ENCODE measurements at regions not wholly inside any gene's neighbourhood (a gene's known extent, or its start where the extent isn't known, plus 50 kb on each side); places are given as distances from the start of the nearest gene placed in this dataset.

DNA sequence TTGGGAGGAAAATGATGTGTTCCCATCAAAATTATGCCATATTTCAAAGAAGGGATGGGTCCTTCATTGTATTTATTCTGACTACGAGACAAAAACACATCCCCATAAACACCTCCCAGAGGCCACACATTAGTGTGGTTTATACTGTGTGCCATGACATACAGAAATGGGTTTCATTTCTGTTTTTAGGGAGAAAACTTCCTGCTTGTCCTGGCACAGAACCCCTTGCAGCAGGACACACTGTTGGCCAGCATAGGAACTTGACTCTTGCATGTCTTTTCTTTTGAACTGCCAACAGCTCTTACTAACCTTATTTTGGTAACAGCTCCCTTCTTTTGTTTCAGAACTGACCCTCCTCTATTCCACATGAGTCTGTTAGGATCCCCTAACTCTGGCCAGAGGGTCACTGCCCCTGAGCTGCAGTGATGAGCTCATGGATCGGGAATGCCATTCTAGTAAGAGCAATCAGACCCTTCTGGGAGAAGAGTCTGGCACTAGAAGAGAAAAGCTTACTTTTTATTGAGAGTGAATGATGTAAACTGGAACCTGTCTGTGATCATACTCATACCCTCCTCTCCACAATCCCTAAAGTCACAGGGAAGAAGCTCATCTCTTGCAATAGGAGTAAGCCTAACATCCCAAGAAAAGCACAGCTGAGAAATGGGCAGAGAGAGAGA, 86.4 kb downstream of the SMIM20 start:
- TF ChIP-seq FOS (IDR thresholded peaks at IDR 0.05; ENCODE audit: borderline replicate concordance, extremely low read depth, insufficient read length), result no peak
- TF ChIP-seq, protein P1, sequence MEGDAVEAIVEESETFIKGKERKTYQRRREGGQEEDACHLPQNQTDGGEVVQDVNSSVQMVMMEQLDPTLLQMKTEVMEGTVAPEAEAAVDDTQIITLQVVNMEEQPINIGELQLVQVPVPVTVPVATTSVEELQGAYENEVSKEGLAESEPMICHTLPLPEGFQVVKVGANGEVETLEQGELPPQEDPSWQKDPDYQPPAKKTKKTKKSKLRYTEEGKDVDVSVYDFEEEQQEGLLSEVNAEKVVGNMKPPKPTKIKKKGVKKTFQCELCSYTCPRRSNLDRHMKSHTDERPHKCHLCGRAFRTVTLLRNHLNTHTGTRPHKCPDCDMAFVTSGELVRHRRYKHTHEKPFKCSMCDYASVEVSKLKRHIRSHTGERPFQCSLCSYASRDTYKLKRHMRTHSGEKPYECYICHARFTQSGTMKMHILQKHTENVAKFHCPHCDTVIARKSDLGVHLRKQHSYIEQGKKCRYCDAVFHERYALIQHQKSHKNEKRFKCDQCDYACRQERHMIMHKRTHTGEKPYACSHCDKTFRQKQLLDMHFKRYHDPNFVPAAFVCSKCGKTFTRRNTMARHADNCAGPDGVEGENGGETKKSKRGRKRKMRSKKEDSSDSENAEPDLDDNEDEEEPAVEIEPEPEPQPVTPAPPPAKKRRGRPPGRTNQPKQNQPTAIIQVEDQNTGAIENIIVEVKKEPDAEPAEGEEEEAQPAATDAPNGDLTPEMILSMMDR (IDR thresholded peaks at IDR 0.05 in 2 of 3, conservative IDR thresholded peaks at IDR 0.05 in 1 of 3; ENCODE audit: control insufficient read depth in 2 of 3, extremely low read depth in 1 of 3, insufficient read depth in 1 of 3, low read depth in 3 of 3, low read length in 3 of 3), result no peak
- no peak for TF ChIP-seq RFX5 (IDR thresholded peaks at IDR 0.05; ENCODE audit: low read depth, low read length)
- no peak for TF ChIP-seq TAF1 (IDR thresholded peaks at IDR 0.05; ENCODE audit: borderline replicate concordance, low read depth, low read length)
- TF ChIP-seq EZH2 (IDR thresholded peaks at IDR 0.05; ENCODE audit: borderline replicate concordance, control insufficient read depth, low read depth, low read length), result no peak
- TF ChIP-seq POLR2A (IDR thresholded peaks at IDR 0.05; ENCODE audit: low read depth, low read length), result no peak
